Spleen (tissue), 7 donors: ENCODE measurements at regions not wholly inside any gene's neighbourhood (a gene's known extent, or its start where the extent isn't known, plus 50 kb on each side); places are given as distances from the start of the nearest gene placed in this dataset.

Experiments
- POLR2A ChIP-seq, 3 donors: fragments of 450-650 bp; IDR thresholded peaks; one replicate each; pipeline ENCODE4 v1.5.1; 2017; ENCODE audit warnings: antibody characterized with exemption in 3 of 3, mild to moderate bottlenecking in 1 of 3
- POLR2AphosphoS5 ChIP-seq, 3 donors: sonication (generic); formaldehyde crosslinking; IDR thresholded peaks; one replicate each; pipeline ENCODE4 v1.5.1; 2017; ENCODE audit warnings: antibody characterized with exemption in 3 of 3
- TF ChIP-seq, protein P1 (sequence below), 11 experiments: fragments of 200-600 bp in 7 of 11; fragments of 450-650 bp in 4 of 11; sonication (generic) in 4 of 11; IDR thresholded peaks in 8 of 11; conservative IDR thresholded peaks in 3 of 11; 1 replicate in 7 of 11; 2 replicates in 4 of 11; pipeline versions ENCODE4 v1.4.0 to v1.8.0; 2016 to 2021; ENCODE audit warnings: antibody characterized with exemption in 11 of 11, inconsistent platforms in 4 of 11, mild to moderate bottlenecking in 1 of 11
- donor health status: DM: no; HTN: no; CAD: no; lungs with moderate emphysema.
- donor health status: DM: no; HTN: no; CAD: no.
- donor health status: DM: no; HTN: no; CAD: no.

DNA sequence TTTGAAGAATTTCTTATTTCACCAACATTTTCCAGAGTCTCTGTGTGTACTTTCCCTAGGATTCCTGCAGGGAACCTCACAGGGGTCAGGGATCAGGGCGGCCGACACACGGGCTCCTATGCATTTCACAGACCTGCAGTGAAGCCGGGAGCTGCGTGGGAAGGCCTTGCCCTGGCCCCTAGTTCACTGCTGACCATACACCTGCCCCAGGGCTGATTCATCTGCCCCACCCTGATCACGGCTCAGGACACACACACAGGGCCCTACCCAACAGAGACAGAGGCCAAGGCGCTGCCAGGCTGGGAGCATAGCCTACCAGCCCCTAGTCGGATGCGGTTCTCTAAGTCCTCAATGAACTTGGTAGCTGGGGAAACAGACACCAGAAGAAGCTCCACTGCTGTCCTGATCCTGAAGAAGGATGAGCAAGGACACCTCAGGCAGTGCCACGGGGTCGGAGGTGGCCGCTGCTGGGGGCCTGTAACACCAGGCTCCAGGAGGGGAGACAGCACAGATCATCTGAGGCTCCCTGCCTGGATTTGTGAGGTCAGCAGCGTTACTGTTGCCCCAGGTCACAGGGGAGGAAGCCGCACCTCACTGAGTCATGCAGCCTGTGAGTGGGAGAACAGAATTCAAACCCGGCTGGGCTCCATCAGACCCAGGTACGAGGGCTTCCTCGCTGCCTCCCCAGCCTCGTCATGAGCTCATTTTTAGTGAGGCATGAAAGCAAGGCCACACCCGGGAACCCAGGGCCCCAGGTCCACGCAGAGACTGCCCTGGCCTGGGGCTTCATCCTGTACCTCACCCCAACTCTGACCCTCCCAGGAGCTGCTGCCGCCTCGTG, 278.8 kb upstream of the PPP2R2D start:
- TF ChIP-seq, protein P1, sequence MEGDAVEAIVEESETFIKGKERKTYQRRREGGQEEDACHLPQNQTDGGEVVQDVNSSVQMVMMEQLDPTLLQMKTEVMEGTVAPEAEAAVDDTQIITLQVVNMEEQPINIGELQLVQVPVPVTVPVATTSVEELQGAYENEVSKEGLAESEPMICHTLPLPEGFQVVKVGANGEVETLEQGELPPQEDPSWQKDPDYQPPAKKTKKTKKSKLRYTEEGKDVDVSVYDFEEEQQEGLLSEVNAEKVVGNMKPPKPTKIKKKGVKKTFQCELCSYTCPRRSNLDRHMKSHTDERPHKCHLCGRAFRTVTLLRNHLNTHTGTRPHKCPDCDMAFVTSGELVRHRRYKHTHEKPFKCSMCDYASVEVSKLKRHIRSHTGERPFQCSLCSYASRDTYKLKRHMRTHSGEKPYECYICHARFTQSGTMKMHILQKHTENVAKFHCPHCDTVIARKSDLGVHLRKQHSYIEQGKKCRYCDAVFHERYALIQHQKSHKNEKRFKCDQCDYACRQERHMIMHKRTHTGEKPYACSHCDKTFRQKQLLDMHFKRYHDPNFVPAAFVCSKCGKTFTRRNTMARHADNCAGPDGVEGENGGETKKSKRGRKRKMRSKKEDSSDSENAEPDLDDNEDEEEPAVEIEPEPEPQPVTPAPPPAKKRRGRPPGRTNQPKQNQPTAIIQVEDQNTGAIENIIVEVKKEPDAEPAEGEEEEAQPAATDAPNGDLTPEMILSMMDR (IDR thresholded peaks at IDR 0.05 in 8 of 11, conservative IDR thresholded peaks at IDR 0.05 in 3 of 11): no peak
- TF ChIP-seq POLR2A (IDR thresholded peaks at IDR 0.05): no peak
- TF ChIP-seq POLR2AphosphoS5 (IDR thresholded peaks at IDR 0.05): no peak
